Panc1 (cell line): ENCODE measurements at regions not wholly inside any gene's neighbourhood (a gene's known extent, or its start where the extent isn't known, plus 50 kb on each side); places are given as distances from the start of the nearest gene placed in this dataset.

ENCODE experiments used
- CTCF ChIP-seq: fragments of 450-650 bp; IDR thresholded peaks from 2 replicates; pipeline ENCODE4 v1.5.1; 2017; ENCODE audit warnings: mild to moderate bottlenecking
- POLR2AphosphoS5 ChIP-seq: IDR thresholded peaks from 2 replicates; pipeline ENCODE4 v1.6.1; 2012; ENCODE audit warnings: mild to moderate bottlenecking, low read depth, low read length, moderate library complexity
- SIN3A ChIP-seq: IDR thresholded peaks from 2 replicates; pipeline ENCODE4 v1.6.1; 2012; ENCODE audit warnings: low read depth, mild to moderate bottlenecking, low read length, moderate library complexity, borderline replicate concordance; ENCODE audit not compliant: insufficient read depth
- TF ChIP-seq, protein P1 (sequence below), 2 experiments: IDR thresholded peaks; 2 replicates each; pipeline ENCODE4 v1.6.1; 2011 to 2012; ENCODE audit warnings: low read depth in 2 of 2, control low read depth in 1 of 2, low read length in 1 of 2, mild to moderate bottlenecking in 1 of 2, moderate library complexity in 1 of 2; ENCODE audit not compliant: insufficient read depth in 1 of 2

DNA sequence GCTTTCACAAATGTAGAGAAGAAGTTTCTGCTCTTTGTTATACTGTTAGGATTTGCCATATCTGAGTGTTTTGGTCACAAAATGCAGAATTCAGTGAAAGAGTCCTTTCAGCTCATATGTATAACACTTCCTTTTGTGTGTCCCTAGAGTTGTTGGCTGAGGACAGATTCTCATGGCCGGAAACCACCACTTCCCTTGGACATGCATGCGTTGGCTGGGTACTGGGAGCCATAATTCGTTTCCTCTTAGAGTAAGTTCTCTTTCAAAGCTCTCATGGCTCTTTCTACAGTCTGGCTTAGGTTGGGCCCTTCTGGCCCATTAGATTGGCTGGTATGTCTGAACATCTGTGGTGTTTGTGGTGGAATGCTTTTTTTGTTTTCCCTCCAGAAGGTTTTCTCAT is 298.5 kb downstream of the DIPK2A start:
- TF ChIP-seq, protein P1, sequence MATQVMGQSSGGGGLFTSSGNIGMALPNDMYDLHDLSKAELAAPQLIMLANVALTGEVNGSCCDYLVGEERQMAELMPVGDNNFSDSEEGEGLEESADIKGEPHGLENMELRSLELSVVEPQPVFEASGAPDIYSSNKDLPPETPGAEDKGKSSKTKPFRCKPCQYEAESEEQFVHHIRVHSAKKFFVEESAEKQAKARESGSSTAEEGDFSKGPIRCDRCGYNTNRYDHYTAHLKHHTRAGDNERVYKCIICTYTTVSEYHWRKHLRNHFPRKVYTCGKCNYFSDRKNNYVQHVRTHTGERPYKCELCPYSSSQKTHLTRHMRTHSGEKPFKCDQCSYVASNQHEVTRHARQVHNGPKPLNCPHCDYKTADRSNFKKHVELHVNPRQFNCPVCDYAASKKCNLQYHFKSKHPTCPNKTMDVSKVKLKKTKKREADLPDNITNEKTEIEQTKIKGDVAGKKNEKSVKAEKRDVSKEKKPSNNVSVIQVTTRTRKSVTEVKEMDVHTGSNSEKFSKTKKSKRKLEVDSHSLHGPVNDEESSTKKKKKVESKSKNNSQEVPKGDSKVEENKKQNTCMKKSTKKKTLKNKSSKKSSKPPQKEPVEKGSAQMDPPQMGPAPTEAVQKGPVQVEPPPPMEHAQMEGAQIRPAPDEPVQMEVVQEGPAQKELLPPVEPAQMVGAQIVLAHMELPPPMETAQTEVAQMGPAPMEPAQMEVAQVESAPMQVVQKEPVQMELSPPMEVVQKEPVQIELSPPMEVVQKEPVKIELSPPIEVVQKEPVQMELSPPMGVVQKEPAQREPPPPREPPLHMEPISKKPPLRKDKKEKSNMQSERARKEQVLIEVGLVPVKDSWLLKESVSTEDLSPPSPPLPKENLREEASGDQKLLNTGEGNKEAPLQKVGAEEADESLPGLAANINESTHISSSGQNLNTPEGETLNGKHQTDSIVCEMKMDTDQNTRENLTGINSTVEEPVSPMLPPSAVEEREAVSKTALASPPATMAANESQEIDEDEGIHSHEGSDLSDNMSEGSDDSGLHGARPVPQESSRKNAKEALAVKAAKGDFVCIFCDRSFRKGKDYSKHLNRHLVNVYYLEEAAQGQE (IDR thresholded peaks at IDR 0.05; ENCODE audit: insufficient read depth in 1 of 2, low read depth in 2 of 2, low read length in 1 of 2) = no peak
- TF ChIP-seq CTCF = no peak
- TF ChIP-seq POLR2AphosphoS5 = no peak
- no peak for TF ChIP-seq SIN3A
